HUDEP-2 (cell line): ENCODE measurements at regions not wholly inside any gene's neighbourhood (a gene's known extent, or its start where the extent isn't known, plus 50 kb on each side); places are given as distances from the start of the nearest gene placed in this dataset.

Experiments
- DNase-seq, 76 experiments: peaks; one replicate each; lab custom pipeline; 2025; ENCODE audit not compliant: unreplicated experiment in 76 of 76; lab: John Stamatoyannopoulos, UW

GRCh38 chr5:11984196-11984595 is 80.0 kb upstream of the CTNND2 start:
- no peak for DNase-seq

DNA sequence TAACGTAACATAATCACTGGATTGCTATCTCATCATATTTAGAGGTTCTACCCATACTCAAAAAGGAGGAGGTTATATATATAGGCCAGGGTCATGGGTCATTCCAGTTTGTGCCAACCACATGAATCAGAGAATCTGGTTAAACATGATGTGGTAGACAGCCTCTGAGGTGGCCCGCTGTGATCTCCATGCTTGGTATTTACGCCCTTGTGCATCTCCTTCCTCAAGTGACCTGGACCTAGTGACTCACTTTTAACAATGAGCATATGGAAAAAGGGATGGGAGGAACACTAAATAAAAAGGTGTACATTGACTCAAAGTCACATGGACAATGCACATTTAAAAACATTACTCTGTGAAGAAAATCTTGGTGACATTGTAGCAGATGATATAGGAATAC is 77.7 kb upstream of the CTNND2 start:
- no peak for DNase-seq

GRCh38 chr5:11977904-11978303 is 73.7 kb upstream of the CTNND2 start:
- no peak for DNase-seq

DNA sequence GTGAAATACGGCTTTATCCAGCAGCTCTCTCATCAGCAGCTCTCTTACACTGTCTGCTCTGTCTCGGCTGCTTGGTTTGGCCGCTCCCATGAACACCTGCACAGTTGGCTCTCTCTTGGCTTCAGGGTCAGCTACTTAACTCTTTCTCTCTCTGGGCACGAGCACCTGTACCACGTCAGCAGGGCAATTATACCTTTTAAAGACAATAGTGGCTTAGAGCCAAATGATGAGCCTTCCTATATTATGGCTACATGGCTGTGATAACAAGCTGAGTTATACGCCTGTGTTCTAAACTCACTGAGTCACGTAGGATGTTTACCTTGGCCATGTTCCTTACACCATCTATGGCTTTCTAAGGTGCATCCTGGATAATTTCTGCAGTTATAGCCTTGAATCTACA is 69.2 kb upstream of the CTNND2 start:
- no peak for DNase-seq

- DNase-seq, result no peak
Measured at GRCh38 chr5:11963227-11963626, 59.0 kb upstream of the CTNND2 start.

DNA sequence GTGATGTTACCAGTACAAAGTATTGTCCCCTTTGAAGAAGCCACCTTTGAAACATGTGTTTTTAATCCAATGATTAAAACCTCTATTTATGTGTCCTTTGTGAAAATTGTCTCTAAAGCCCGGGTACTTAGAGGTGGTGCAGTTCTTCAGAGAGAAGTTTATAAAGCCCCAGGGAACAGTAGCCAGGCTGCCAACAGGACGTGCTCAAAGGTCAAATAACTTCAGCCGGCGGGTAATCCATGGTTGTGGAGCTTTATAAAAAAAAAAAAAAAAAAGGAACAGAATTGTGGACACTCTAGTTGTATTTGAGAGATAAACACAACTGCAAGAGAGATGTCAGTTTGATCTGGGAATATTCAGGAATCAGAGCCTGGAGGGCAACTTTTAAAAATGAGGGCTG is 57.9 kb upstream of the CTNND2 start:
- no peak for DNase-seq

DNA sequence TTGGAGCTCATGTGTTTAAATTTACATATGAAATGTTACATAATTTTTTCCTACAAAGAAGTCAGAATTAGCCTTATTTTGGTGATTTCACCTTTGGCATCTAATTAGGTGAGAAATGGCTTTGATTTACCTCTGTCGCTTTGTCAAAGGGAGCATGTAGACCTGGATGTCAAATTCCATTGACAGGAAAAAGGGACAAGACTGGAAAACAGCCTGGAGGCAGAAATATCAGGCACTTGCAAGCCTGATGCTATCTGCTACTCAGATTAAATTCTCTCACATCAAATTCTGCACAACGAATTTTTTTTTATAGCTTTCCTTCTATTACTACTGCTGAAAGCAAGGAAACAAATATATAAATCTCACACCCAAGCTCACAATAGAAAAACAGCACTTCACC is 54.1 kb upstream of the CTNND2 start:
- no peak for DNase-seq

DNA sequence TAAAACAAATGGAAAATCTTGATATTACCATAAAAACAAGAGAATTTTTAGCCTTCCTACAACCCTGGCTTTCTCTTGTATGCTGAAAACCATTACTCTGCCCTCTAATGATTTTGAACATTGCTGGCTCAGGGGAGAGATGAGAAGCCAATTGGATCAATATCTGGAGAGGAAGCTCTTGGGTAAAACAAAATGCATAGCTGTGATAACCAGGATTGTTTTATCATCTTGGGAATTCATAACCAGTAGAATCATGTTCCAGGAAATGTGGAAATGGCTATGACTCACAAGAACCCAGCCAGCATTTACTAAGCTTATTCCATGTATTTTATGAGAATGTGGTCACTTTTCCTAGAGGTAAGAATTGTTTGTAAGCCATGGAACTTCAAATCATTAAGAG is 51.1 kb upstream of the CTNND2 start:
- no peak for DNase-seq
